Transverse colon (tissue), 3 donors: ENCODE measurements at regions not wholly inside any gene's neighbourhood (a gene's known extent, or its start where the extent isn't known, plus 50 kb on each side); places are given as distances from the start of the nearest gene placed in this dataset.

ENCODE experiments used
- POLR2A ChIP-seq: fragments of 450-650 bp; IDR thresholded peaks from one replicate; pipeline ENCODE4 v1.6.1; 2016; ENCODE audit warnings: antibody characterized with exemption, mild to moderate bottlenecking, moderate library complexity
- TF ChIP-seq, protein P1 (sequence below), 5 experiments: fragments of 200-600 bp in 3 of 5; fragments of 450-650 bp in 2 of 5; sonication (generic) in 3 of 5; IDR thresholded peaks; 1 replicate in 2 of 5; 2 replicates in 3 of 5; pipeline ENCODE4 v1.5.1; 2016 to 2017; ENCODE audit warnings: antibody characterized with exemption in 5 of 5, inconsistent platforms in 3 of 5, mild to moderate bottlenecking in 2 of 5, moderate library complexity in 1 of 5

DNA sequence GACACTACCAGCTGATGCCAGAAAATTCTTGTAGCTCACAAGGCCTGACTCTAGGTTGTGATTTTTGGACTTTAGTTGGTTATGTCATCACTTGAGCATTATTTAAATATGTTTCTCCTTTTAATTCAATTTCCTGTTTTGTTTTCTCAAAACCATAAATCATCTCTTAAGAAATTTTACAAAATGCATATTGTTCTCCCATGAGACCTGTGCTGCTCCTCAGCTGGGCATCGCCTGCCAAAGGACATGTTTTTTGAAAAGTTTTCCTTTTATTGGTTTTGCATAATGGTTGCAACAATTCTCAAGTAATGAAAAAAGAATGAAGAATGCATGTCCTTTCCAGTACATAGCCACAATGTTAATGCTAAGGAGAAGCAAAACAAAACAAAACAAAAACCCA, 204.7 kb upstream of the LYPLAL1 start:
- TF ChIP-seq, protein P1, sequence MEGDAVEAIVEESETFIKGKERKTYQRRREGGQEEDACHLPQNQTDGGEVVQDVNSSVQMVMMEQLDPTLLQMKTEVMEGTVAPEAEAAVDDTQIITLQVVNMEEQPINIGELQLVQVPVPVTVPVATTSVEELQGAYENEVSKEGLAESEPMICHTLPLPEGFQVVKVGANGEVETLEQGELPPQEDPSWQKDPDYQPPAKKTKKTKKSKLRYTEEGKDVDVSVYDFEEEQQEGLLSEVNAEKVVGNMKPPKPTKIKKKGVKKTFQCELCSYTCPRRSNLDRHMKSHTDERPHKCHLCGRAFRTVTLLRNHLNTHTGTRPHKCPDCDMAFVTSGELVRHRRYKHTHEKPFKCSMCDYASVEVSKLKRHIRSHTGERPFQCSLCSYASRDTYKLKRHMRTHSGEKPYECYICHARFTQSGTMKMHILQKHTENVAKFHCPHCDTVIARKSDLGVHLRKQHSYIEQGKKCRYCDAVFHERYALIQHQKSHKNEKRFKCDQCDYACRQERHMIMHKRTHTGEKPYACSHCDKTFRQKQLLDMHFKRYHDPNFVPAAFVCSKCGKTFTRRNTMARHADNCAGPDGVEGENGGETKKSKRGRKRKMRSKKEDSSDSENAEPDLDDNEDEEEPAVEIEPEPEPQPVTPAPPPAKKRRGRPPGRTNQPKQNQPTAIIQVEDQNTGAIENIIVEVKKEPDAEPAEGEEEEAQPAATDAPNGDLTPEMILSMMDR (IDR thresholded peaks at IDR 0.05) = no peak
- TF ChIP-seq POLR2A = no peak
